Heart left ventricle (tissue), 13 donors: ENCODE measurements at regions not wholly inside any gene's neighbourhood (a gene's known extent, or its start where the extent isn't known, plus 50 kb on each side); places are given as distances from the start of the nearest gene placed in this dataset.

ENCODE experiments used
- CTCF ChIP-seq, 12 donors: fragments of 200-600 bp; sonication (generic) in 4 of 12; IDR thresholded peaks; one replicate each; pipeline versions ENCODE4 v1.5.0 to v1.8.0; 2018 to 2022; ENCODE audit warnings: antibody characterized with exemption in 12 of 12, mild to moderate bottlenecking in 5 of 12
- POLR2A ChIP-seq, 2 donors: fragments of 450-650 bp; IDR thresholded peaks; one replicate each; pipeline ENCODE4 v1.6.1; 2017; ENCODE audit warnings: antibody characterized with exemption in 2 of 2, mild to moderate bottlenecking in 2 of 2, moderate library complexity in 2 of 2
- donor health status: ischemic (EF 13 %, LVEDD 7.1; RV severe dilation, severe dysfunction).
- donor health status: DM: no; HTN: yes; CAD: no.
- donor health status: DM: no; HTN: no; CAD: no.
- donor health status: ischemic (EF 25% LVEDD 6.9; RV normal size, moderate dysfunction).
- donor health status: ischemic (EF 25% LVEDD 5.7; RV mildly dilated, moderate dysfunction).
- donor health status: ischemic (EF 35%, LVEDD 5.7; RV mildly dilated, moderate dysfunction).
- donor health status: nonischemic (EF 11% LVEDD 7.7; RV severe dilation, severe dysfunction).
- donor health status: DM: yes; HTN: yes; CAD: no.
- donor health status: PGD.
- donor health status: ischemic (EF 29% LVEDD 5.4; RV normal size, mild dysfunction).
- donor health status: nonischemic (EF 23%, LVEDD 6.1; RV moderate dilation, normal function).

- TF ChIP-seq CTCF (IDR thresholded peaks at IDR 0.05) (no peak), POLR2A (IDR thresholded peaks at IDR 0.05) (no peak)
These were observed 405.5 kb upstream of the CNTN4 start for GRCh38 chr3:1693145-1693544.
